T-helper 2 cell treated with Interferon-gamma antibody and Interleukin-4, amounts not matched to agents 5 μg/mL and 100 μg/mL, for 36 hours (primary cell): ENCODE measurements at regions not wholly inside any gene's neighbourhood (a gene's known extent, or its start where the extent isn't known, plus 50 kb on each side); places are given as distances from the start of the nearest gene placed in this dataset.
"Not testable (repeated sequence)": the region's sequence is repeated elsewhere in the genome, so short reads cannot be mapped to it uniquely, and the experiment has no call there.

Experiments
- DNase-seq: peaks from one replicate; pipeline ENCODE4 v3.0.0; 2021; ENCODE audit warnings: low spot score
- H3K27ac Mint-ChIP-seq: one replicate; pipeline ENCODE4 v1.8.0; 2021; ENCODE audit warnings: mild to moderate bottlenecking, mixed read lengths
- H3K27me3 Mint-ChIP-seq: one replicate; pipeline ENCODE4 v1.8.0; 2021; ENCODE audit warnings: low read depth, mixed read lengths
- H3K36me3 Mint-ChIP-seq: one replicate; pipeline ENCODE4 v1.8.0; 2021; ENCODE audit warnings: low read depth, mixed read lengths
- H3K4me1 Mint-ChIP-seq: one replicate; pipeline ENCODE4 v1.8.0; 2021; ENCODE audit warnings: low read depth, mixed read lengths
- H3K4me3 Mint-ChIP-seq: one replicate; pipeline ENCODE4 v1.8.0; 2022; ENCODE audit warnings: mild to moderate bottlenecking, moderate library complexity, mixed read lengths
- H3K9me3 Mint-ChIP-seq: one replicate; pipeline ENCODE4 v1.8.0; 2021; ENCODE audit warnings: mixed read lengths

GRCh38 chr1:91207691-91208090, 185.9 kb upstream of the ZNF644 start:
- not testable (repeated sequence) for H3K27ac Mint-ChIP-seq, H3K4me3 Mint-ChIP-seq, H3K9me3 Mint-ChIP-seq, H3K27me3 Mint-ChIP-seq, DNase-seq, H3K4me1 Mint-ChIP-seq, H3K36me3 Mint-ChIP-seq

- H3K4me1 Mint-ChIP-seq, H3K9me3 Mint-ChIP-seq, DNase-seq, H3K27me3 Mint-ChIP-seq, H3K36me3 Mint-ChIP-seq, H3K27ac Mint-ChIP-seq, H3K4me3 Mint-ChIP-seq: not testable (repeated sequence)
Observed at GRCh38 chr1:91204150-91204549, 182.3 kb upstream of the ZNF644 start.

GRCh38 chr1:91201694-91202093, 179.9 kb upstream of the ZNF644 start:
- Mint-ChIP-seq H3K4me1 (no peaks in the 10 kb centered on the region), H3K27ac (no peak overlapping the region), H3K36me3 (no peaks in the 10 kb centered on the region), H3K4me3 (no peak overlapping the region), H3K9me3 (no peaks in the 10 kb centered on the region), H3K27me3 (peaks cover 7% of the 10 kb centered on the region)
- no peak for DNase-seq

- H3K27me3 Mint-ChIP-seq: peaks cover 7% of the 10 kb centered on the region
- H3K36me3 Mint-ChIP-seq: no peaks in the 10 kb centered on the region
- no peak overlapping the region for H3K27ac Mint-ChIP-seq
- H3K9me3 Mint-ChIP-seq: no peaks in the 10 kb centered on the region
- H3K4me3 Mint-ChIP-seq: no peak overlapping the region
- H3K4me1 Mint-ChIP-seq: no peaks in the 10 kb centered on the region
- no peak for DNase-seq
Observed at GRCh38 chr1:91201176-91201575, 179.3 kb upstream of the ZNF644 start.

DNA sequence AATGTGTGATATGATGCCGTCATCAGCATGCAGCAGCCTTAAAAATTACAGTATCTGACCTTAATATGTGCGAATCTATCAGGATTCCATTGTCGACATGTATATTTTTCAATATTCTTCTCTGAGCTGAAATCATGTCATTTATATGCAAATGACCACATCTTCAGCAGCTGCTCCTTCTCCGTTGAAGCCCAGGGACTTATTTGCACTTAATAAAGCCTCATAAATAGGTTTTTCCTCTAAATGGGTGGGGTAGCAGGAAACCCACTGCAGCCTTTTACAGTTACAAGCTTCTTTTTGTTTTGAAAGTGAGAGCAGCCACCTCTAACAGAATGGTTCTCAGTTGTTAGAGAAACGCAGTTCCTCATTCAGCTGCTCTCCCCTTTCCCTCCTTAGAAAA, 178.8 kb upstream of the ZNF644 start:
- no peaks in the 10 kb centered on the region for H3K9me3 Mint-ChIP-seq
- no peaks in the 10 kb centered on the region for H3K4me1 Mint-ChIP-seq
- H3K27me3 Mint-ChIP-seq: peaks cover 7% of the 10 kb centered on the region
- no peak overlapping the region for H3K27ac Mint-ChIP-seq
- H3K4me3 Mint-ChIP-seq: no peak overlapping the region
- no peak for DNase-seq
- no peaks in the 10 kb centered on the region for H3K36me3 Mint-ChIP-seq

DNA sequence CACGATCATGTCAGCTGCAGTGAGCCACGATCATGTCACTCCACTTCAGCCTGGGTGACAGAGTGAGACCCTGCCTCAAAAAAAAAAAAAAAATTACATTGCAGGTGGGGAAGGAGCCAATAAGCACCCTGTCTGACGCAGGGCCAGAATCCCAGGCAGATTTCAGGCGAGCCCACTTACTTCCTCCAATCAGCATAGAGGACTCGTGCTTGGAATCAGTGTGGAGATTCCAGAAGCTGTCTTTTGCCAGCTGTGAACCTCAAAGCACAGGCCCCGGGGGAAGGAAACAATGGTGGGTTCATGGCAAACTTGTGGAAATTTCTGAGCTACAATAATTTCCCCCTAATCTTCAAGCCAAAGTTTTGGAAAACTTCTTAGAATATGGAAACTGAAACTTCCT, 178.2 kb upstream of the ZNF644 start:
- peaks cover 7% of the 10 kb centered on the region for H3K27me3 Mint-ChIP-seq
- no peak for DNase-seq
- no peaks in the 10 kb centered on the region for H3K4me1 Mint-ChIP-seq
- H3K4me3 Mint-ChIP-seq: no peak overlapping the region
- no peak overlapping the region for H3K27ac Mint-ChIP-seq
- no peaks in the 10 kb centered on the region for H3K9me3 Mint-ChIP-seq
- H3K36me3 Mint-ChIP-seq: no peaks in the 10 kb centered on the region

DNA sequence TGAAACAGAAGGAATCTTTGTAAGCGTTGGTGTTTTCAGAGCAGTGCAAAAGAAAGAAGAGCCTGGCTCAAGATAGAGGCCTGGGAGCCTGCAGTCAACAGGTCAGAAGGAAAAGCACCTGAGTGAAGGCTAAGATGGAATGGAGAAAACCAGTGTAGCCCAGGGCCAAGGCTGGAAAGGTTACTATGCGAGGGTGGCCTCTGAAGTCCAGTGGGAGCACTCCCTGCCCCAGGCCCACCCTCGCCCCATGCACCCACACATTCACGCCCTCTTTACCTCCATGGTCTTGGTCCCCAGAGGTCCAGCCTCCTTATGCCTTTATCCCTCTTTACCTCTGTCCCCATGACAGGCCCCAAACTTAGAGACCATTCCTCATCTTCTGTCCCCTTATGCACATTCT, 169.2 kb upstream of the ZNF644 start:
- no peak overlapping the region for H3K27ac Mint-ChIP-seq
- no peaks in the 10 kb centered on the region for H3K9me3 Mint-ChIP-seq
- peaks cover 2% of the 10 kb centered on the region for H3K27me3 Mint-ChIP-seq
- DNase-seq: no peak
- no peaks in the 10 kb centered on the region for H3K36me3 Mint-ChIP-seq
- no peaks in the 10 kb centered on the region for H3K4me1 Mint-ChIP-seq
- no peak overlapping the region for H3K4me3 Mint-ChIP-seq

GRCh38 chr1:91189096-91189495, 167.3 kb upstream of the ZNF644 start:
- no peak overlapping the region for H3K27ac Mint-ChIP-seq
- peaks cover 3% of the 10 kb centered on the region for H3K9me3 Mint-ChIP-seq
- DNase-seq: no peak
- H3K4me1 Mint-ChIP-seq: no peaks in the 10 kb centered on the region
- peaks cover 4% of the 10 kb centered on the region for H3K27me3 Mint-ChIP-seq
- H3K36me3 Mint-ChIP-seq: no peaks in the 10 kb centered on the region
- no peak overlapping the region for H3K4me3 Mint-ChIP-seq

DNA sequence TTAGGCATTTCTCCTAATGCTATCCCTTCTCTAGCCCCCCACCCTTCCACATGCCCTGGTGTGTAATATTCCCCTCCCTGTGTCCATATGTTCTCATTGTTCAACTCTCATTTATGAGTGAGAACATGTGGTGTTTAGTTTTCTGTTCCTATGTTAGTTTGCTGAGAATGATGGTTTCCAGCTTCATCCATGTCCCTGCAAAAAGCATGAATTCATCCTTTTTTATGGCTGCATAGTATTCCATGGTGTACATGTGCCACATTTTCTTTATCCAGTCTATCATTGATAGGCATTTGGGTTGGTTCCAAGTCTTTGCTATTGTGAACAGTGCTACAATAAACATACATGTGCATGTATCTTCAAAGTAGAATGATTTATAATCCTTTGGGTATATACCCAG, 161.0 kb upstream of the ZNF644 start:
- not testable (repeated sequence) for H3K36me3 Mint-ChIP-seq, H3K4me3 Mint-ChIP-seq, H3K27ac Mint-ChIP-seq, H3K9me3 Mint-ChIP-seq, DNase-seq, H3K27me3 Mint-ChIP-seq, H3K4me1 Mint-ChIP-seq

DNA sequence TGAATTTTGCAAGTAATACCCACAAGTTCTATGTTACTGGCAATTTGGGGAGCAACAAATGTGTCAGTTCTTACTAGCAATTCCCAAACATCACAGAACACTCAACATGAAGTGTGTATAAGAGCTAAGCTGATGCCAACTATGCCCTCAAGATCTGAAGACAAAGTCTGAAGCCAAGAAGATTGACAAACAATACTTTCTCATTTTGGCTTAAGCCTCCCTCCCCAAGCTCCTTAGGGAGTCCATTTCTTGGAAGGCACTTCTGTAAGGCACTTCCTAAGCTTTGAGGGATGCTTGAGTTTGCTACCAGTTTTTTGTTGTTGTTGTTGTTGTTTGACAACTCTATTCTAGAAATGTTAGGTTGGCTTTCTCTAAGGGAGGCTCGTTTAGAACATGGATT, 154.4 kb upstream of the ZNF644 start:
- Mint-ChIP-seq H3K27me3 (peaks cover 8% of the 10 kb centered on the region), H3K4me1 (no peaks in the 10 kb centered on the region), H3K4me3 (no peak overlapping the region), H3K27ac (no peak overlapping the region), H3K36me3 (no peaks in the 10 kb centered on the region), H3K9me3 (no peaks in the 10 kb centered on the region)
- no peak for DNase-seq

DNA sequence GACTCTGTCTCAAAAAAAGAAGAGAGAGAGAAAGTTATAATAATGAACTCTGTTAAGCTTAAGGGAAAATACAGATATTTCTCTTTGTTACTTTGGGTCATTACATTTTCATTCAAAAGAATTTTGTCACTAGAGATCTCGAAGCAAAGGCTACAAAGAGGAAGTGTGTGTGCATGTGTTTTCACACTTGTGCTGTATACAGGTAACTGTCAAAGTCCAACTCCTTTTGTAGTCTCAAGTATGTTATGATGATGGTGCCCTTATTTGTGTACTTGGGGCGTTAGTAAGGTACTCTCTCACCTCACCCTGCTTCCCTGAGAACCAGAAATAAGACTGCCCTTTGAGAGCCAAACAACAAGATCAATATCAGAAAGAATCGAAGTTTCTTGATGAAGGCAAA, 152.9 kb upstream of the ZNF644 start:
- Mint-ChIP-seq H3K4me3 (no peak overlapping the region), H3K9me3 (no peaks in the 10 kb centered on the region), H3K27ac (no peak overlapping the region), H3K36me3 (no peaks in the 10 kb centered on the region), H3K27me3 (peaks cover 8% of the 10 kb centered on the region), H3K4me1 (no peaks in the 10 kb centered on the region)
- no peak for DNase-seq

GRCh38 chr1:91173346-91173890, 151.6 kb upstream of the ZNF644 start:
- H3K4me3 Mint-ChIP-seq: no peak overlapping the region
- peaks cover 8% of the 10 kb centered on the region for H3K27me3 Mint-ChIP-seq
- no peak for DNase-seq
- H3K36me3 Mint-ChIP-seq: no peaks in the 10 kb centered on the region
- H3K9me3 Mint-ChIP-seq: no peaks in the 10 kb centered on the region
- H3K4me1 Mint-ChIP-seq: no peaks in the 10 kb centered on the region
- no peak overlapping the region for H3K27ac Mint-ChIP-seq

DNA sequence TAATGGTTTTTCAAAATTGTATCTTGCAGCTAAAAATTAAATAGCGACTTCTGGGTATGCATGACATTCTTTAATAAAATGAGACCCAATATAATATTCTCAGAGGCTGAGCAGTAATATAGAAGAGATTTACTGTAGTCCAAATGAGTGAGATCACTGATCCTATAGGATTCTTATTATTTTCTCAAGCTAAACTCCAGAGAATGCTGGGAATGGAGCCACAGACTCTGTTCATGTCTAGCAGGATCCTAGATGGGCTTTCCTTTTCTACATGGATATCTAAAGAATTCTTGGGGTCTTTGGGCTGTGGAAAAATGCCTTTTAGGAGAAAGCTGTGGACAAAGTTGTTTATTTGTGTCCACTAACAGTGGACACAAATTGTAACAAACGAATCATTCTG, 150.7 kb upstream of the ZNF644 start:
- no peak overlapping the region for H3K4me3 Mint-ChIP-seq
- no peak overlapping the region for H3K27ac Mint-ChIP-seq
- no peak for DNase-seq
- no peaks in the 10 kb centered on the region for H3K36me3 Mint-ChIP-seq
- H3K9me3 Mint-ChIP-seq: no peaks in the 10 kb centered on the region
- no peaks in the 10 kb centered on the region for H3K4me1 Mint-ChIP-seq
- H3K27me3 Mint-ChIP-seq: peaks cover 8% of the 10 kb centered on the region

DNA sequence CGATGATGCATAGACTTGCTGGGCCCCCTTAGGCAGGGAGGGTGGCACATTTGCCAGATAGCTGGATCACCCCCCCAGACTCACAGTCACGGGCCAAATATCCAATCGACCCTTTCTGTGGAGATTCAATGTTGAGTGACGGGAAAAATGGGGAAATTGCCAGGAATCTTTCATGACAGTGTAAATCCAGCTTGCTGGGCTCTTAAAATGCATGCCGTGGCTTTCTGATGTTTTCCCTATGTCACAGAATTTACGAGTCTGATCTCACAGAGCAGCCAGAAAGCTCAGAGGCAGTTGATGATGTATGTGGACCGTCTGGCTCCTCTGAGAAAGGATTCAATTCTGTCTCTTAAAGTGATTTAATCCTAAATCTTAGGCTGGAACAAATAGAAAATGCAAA, 150.1 kb upstream of the ZNF644 start:
- H3K27me3 Mint-ChIP-seq: peaks cover 8% of the 10 kb centered on the region
- H3K4me1 Mint-ChIP-seq: no peaks in the 10 kb centered on the region
- no peak overlapping the region for H3K27ac Mint-ChIP-seq
- H3K36me3 Mint-ChIP-seq: no peaks in the 10 kb centered on the region
- no peak for DNase-seq
- no peak overlapping the region for H3K4me3 Mint-ChIP-seq
- no peaks in the 10 kb centered on the region for H3K9me3 Mint-ChIP-seq

DNA sequence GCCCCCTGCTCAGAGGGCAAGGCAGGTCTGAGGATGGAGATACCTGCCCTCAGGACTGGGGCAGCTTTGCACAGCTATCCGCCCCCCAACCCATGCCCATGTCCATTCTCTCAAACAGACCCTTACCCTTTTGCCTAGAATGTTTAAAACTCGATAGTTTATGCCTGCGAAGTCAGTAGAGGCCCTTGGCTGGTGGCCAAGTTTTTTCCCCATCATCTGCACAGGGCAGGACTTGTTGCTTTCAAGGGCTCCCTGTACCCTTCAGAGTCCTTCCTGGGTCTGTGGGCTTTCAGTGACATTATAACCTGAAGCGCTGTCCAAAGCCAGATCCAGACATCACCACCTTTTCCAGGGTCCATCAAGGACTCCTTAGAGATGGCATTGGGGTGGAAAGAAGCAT, 148.7 kb upstream of the ZNF644 start:
- no peak for DNase-seq
- Mint-ChIP-seq H3K9me3 (no peaks in the 10 kb centered on the region), H3K36me3 (no peaks in the 10 kb centered on the region), H3K27me3 (peaks cover 5% of the 10 kb centered on the region), H3K27ac (no peak overlapping the region), H3K4me1 (no peaks in the 10 kb centered on the region), H3K4me3 (no peak overlapping the region)
